CD14-positive monocyte (primary cell): ENCODE measurements at regions not wholly inside any gene's neighbourhood (a gene's known extent, or its start where the extent isn't known, plus 50 kb on each side); places are given as distances from the start of the nearest gene placed in this dataset.

Experiments used
- DNase-seq, 3 donors: peaks; one replicate each; pipeline ENCODE4 v3.0.0-alpha.2; 2011 to 2022
- H2AFZ ChIP-seq: 2 replicates; pipeline ENCODE4 v1.6.0; 2012; ENCODE audit warnings: mild to moderate bottlenecking, low read depth, low read length, inconsistent platforms; ENCODE audit not compliant: insufficient read depth, poor library complexity, severe bottlenecking
- H3K27ac ChIP-seq, 2 donors: 1 replicate in 1 of 2; 2 replicates in 1 of 2; pipeline ENCODE4 v1.5.1; 2012 to 2013; ENCODE audit warnings: low read length in 2 of 2, control low read depth in 1 of 2, inconsistent platforms in 1 of 2, low read depth in 1 of 2, mild to moderate bottlenecking in 1 of 2
- H3K27me3 ChIP-seq, 2 donors: one replicate each; pipeline versions ENCODE4 v1.6.0 to v1.6.1; 2011 to 2013; ENCODE audit warnings: low read length in 2 of 2; ENCODE audit not compliant: control insufficient read depth in 2 of 2, insufficient read depth in 2 of 2
- H3K36me3 ChIP-seq, 2 donors: replicated peaks in 1 of 2; 1 replicate in 1 of 2; 2 replicates in 1 of 2; pipeline versions ENCODE4 v1.5.1 to v1.6.1; 2012 to 2013; ENCODE audit warnings: low read length in 2 of 2, control low read depth in 1 of 2, inconsistent platforms in 1 of 2, mild to moderate bottlenecking in 1 of 2; ENCODE audit not compliant: insufficient read depth in 2 of 2, control insufficient read depth in 1 of 2
- H3K4me1 ChIP-seq, 2 donors: 1 replicate in 1 of 2; 2 replicates in 1 of 2; pipeline versions ENCODE4 v1.5.1 to v1.6.1; 2012 to 2013; ENCODE audit warnings: low read length in 2 of 2, control low read depth in 1 of 2, inconsistent platforms in 1 of 2, mild to moderate bottlenecking in 1 of 2, moderate library complexity in 1 of 2; ENCODE audit not compliant: insufficient read depth in 2 of 2, control insufficient read depth in 1 of 2
- H3K4me2 ChIP-seq: replicated peaks from 2 replicates; pipeline ENCODE3; 2012; ENCODE audit warnings: low read length, moderate library complexity, mild to moderate bottlenecking; ENCODE audit not compliant: poor library complexity, severe bottlenecking; ENCODE audit errors: extremely low read depth
- H3K4me3 ChIP-seq, 3 experiments: fragments of 200-600 bp in 1 of 3; sonication (generic) in 1 of 3; replicated peaks in 1 of 3; 1 replicate in 2 of 3; 2 replicates in 1 of 3; pipeline ENCODE4 v1.5.1; 2011 to 2013; ENCODE audit warnings: low read length in 3 of 3, mild to moderate bottlenecking in 3 of 3, control low read depth in 2 of 3, low read depth in 2 of 3, inconsistent platforms in 1 of 3, moderate library complexity in 1 of 3
- H3K79me2 ChIP-seq: 2 replicates; pipeline ENCODE4 v1.6.0; 2012; ENCODE audit warnings: mild to moderate bottlenecking, control low read depth, inconsistent platforms, low read length, moderate library complexity; ENCODE audit not compliant: insufficient read depth
- H3K9ac ChIP-seq: 2 replicates; pipeline ENCODE4 v1.6.0; 2017; ENCODE audit warnings: low read length, mild to moderate bottlenecking; ENCODE audit not compliant: insufficient read depth, poor library complexity, severe bottlenecking
- H3K9me3 ChIP-seq, 2 donors: replicated peaks in 1 of 2; 1 replicate in 1 of 2; 2 replicates in 1 of 2; pipeline versions ENCODE4 v1.5.1 to v1.6.1; 2012 to 2013; ENCODE audit warnings: low read length in 2 of 2, control low read depth in 1 of 2; ENCODE audit not compliant: control insufficient read depth in 1 of 2, insufficient read depth in 1 of 2
- H4K20me1 ChIP-seq: 2 replicates; pipeline ENCODE4 v1.6.0; 2012; ENCODE audit warnings: mild to moderate bottlenecking, low read length, control low read depth, moderate library complexity; ENCODE audit not compliant: insufficient read depth
- H3K27ac Mint-ChIP-seq, 7 donors: one replicate each; pipeline ENCODE4 v1.8.0; 2020; ENCODE audit warnings: mild to moderate bottlenecking in 7 of 7, mixed read lengths in 7 of 7, moderate library complexity in 6 of 7, inconsistent platforms in 2 of 7
- H3K27me3 Mint-ChIP-seq, 3 donors: one replicate each; pipeline ENCODE4 v1.8.0; 2021 to 2022; ENCODE audit warnings: low read depth in 3 of 3, mild to moderate bottlenecking in 3 of 3, mixed read lengths in 3 of 3, moderate library complexity in 3 of 3, inconsistent platforms in 1 of 3
- H3K36me3 Mint-ChIP-seq, 2 donors: one replicate each; pipeline ENCODE4 v1.8.0; 2020; ENCODE audit warnings: mixed read lengths in 2 of 2, inconsistent platforms in 1 of 2, mild to moderate bottlenecking in 1 of 2
- H3K4me1 Mint-ChIP-seq: one replicate; pipeline ENCODE4 v1.8.0; 2020; ENCODE audit warnings: mild to moderate bottlenecking, mixed read lengths
- H3K4me3 Mint-ChIP-seq, 2 donors: one replicate each; pipeline ENCODE4 v1.8.0; 2020; ENCODE audit warnings: mild to moderate bottlenecking in 2 of 2, mixed read lengths in 2 of 2, moderate library complexity in 1 of 2
- H3K9me3 Mint-ChIP-seq, 7 donors: one replicate each; pipeline ENCODE4 v1.8.0; 2020 to 2022; ENCODE audit warnings: mixed read lengths in 7 of 7, mild to moderate bottlenecking in 6 of 7, moderate library complexity in 6 of 7, inconsistent platforms in 2 of 7
- WGBS: methylation state at CpG from one replicate; pipeline ENCODE4 v1.1.5; 2013; ENCODE audit warnings: missing lambda C conversion rate; ENCODE audit not compliant: insufficient coverage; 5-methylcytosine and 5-hydroxymethylcytosine counted together
- intact Hi-C, 2 donors: fragments of 100-400 bp; cut with micrococcal nuclease; formaldehyde crosslinking; loops; one replicate each; pipeline versions ENCODE4 v1.15.0 to v1.15.1; 2023
- TF ChIP-seq, protein P1 (sequence below): fragments of 200-600 bp; IDR thresholded peaks from one replicate; pipeline ENCODE4 v1.8.0; 2022; ENCODE audit warnings: antibody characterized with exemption, mild to moderate bottlenecking

DNA sequence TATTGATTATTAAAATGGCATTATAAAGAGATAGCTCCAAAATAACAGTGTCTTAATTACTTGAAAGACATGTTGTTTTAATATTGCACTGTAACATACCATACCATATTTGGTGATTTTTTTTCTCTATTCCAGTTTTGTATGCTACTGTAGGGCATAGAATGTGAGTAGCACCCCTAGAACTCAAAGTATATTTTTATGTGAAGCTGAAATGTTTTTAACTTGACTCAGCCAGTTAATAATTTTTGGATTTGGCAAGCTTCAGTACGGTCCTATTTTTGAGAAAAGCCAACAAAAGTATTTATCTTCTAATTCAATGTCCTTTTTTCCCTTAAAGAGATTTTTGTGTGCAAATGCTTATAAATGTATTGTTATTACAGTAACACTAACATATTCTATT, 593.8 kb downstream of the USP25 start:
- DNase-seq = no peak
- H3K4me3 ChIP-seq = no peak overlapping the region
- no peaks in the 10 kb centered on the region for H4K20me1 ChIP-seq
- peaks cover 0 to 3% (median 0%) of the 10 kb centered on the region in 3 donors for H3K27me3 Mint-ChIP-seq
- no peaks in the 10 kb centered on the region for H3K9me3 ChIP-seq
- H3K4me2 ChIP-seq = no peak overlapping the region
- no peak overlapping the region for H3K9ac ChIP-seq
- peaks cover 0 to 4% (median 0%) of the 10 kb centered on the region in 7 donors for H3K9me3 Mint-ChIP-seq
- H3K27ac Mint-ChIP-seq = no peak overlapping the region
- no peaks in the 10 kb centered on the region for H3K79me2 ChIP-seq
- H3K36me3 ChIP-seq = no peaks in the 10 kb centered on the region
- intact Hi-C loops = no loop called here
- no peak overlapping the region for H3K27ac ChIP-seq
- no CpG with 5 or more reads among the region's 1 CpG for WGBS
- no peaks in the 10 kb centered on the region for H3K4me1 ChIP-seq
- no peaks in the 10 kb centered on the region for H3K4me1 Mint-ChIP-seq
- H3K4me3 Mint-ChIP-seq = no peak overlapping the region
- TF ChIP-seq, protein P1, sequence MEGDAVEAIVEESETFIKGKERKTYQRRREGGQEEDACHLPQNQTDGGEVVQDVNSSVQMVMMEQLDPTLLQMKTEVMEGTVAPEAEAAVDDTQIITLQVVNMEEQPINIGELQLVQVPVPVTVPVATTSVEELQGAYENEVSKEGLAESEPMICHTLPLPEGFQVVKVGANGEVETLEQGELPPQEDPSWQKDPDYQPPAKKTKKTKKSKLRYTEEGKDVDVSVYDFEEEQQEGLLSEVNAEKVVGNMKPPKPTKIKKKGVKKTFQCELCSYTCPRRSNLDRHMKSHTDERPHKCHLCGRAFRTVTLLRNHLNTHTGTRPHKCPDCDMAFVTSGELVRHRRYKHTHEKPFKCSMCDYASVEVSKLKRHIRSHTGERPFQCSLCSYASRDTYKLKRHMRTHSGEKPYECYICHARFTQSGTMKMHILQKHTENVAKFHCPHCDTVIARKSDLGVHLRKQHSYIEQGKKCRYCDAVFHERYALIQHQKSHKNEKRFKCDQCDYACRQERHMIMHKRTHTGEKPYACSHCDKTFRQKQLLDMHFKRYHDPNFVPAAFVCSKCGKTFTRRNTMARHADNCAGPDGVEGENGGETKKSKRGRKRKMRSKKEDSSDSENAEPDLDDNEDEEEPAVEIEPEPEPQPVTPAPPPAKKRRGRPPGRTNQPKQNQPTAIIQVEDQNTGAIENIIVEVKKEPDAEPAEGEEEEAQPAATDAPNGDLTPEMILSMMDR = no peak
- no peak overlapping the region for H2AFZ ChIP-seq
- H3K36me3 Mint-ChIP-seq = no peaks in the 10 kb centered on the region
- H3K27me3 ChIP-seq = no peaks in the 10 kb centered on the region

DNA sequence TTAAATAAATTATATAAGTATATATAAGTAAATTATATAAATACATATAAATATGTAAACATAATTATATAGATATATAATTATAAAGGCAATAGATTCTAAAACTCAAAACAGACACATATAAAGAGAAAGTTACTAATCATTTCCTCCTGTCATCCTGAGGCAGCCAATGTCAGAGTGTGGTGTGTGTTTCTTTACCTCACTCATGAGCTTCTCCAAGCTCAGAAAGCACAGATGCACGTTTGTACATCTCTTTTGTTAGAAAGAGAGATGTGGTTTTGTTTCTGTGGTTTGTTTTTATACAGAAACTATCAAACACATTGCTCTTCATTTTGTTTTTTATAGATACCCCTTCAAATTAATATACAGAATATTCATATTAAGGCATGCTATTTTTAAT, 594.8 kb downstream of the USP25 start:
- intact Hi-C loops = no loop called here
- H3K9ac ChIP-seq = no peak overlapping the region
- H3K27ac ChIP-seq = no peak overlapping the region
- Mint-ChIP-seq H3K27me3 (peaks cover 0 to 3% (median 0%) of the 10 kb centered on the region in 3 donors), H3K4me1 (no peaks in the 10 kb centered on the region), H3K9me3 (no peaks in the 10 kb centered on the region), H3K36me3 (no peaks in the 10 kb centered on the region), H3K27ac (no peak overlapping the region), H3K4me3 (no peak overlapping the region)
- H3K9me3 ChIP-seq = no peaks in the 10 kb centered on the region
- H2AFZ ChIP-seq = no peak overlapping the region
- DNase-seq = no peak
- H3K36me3 ChIP-seq = no peaks in the 10 kb centered on the region
- no peaks in the 10 kb centered on the region for H3K4me1 ChIP-seq
- H3K4me2 ChIP-seq = no peak overlapping the region
- TF ChIP-seq, protein P1 = no peak
- no CpG with 5 or more reads among the region's 1 CpG for WGBS
- no peaks in the 10 kb centered on the region for H3K79me2 ChIP-seq
- no peaks in the 10 kb centered on the region for H4K20me1 ChIP-seq
- H3K4me3 ChIP-seq = no peak overlapping the region
- no peaks in the 10 kb centered on the region for H3K27me3 ChIP-seq
